GM23338 (cell line): ENCODE measurements at regions not wholly inside any gene's neighbourhood (a gene's known extent, or its start where the extent isn't known, plus 50 kb on each side); places are given as distances from the start of the nearest gene placed in this dataset.

Experiments used
- ATAC-seq: fragments of 200-7000 bp; cut with Tn5 transposase; 3 replicates; pipeline ENCODE4 v1.9.1; 2020
- DNase-seq: peaks from one replicate; pipeline ENCODE4 v3.0.0-alpha.2; 2015; ENCODE audit warnings: low spot score
- H2AFZ ChIP-seq: fragments of 200-600 bp; sonication (generic); 2 replicates; pipeline ENCODE4 v1.8.0; 2016; ENCODE audit warnings: antibody characterized with exemption, mild to moderate bottlenecking, moderate library complexity
- H3F3A ChIP-seq: fragments of 200-600 bp; sonication (generic); replicated peaks from 2 replicates; pipeline ENCODE4 v1.8.0; 2017; ENCODE audit warnings: antibody characterized with exemption, mixed run types, low read depth
- H3K27ac ChIP-seq: fragments of 200-600 bp; sonication (generic); 2 replicates; pipeline ENCODE4 v1.6.1; 2016; ENCODE audit warnings: low read depth
- H3K27me3 ChIP-seq: fragments of 200-600 bp; sonication (generic); 2 replicates; pipeline ENCODE4 v1.8.0; 2016; ENCODE audit warnings: mild to moderate bottlenecking, mixed run types, moderate library complexity; ENCODE audit not compliant: insufficient read depth
- H3K36me3 ChIP-seq: fragments of 200-600 bp; sonication (generic); 2 replicates; pipeline ENCODE4 v1.8.0; 2016; ENCODE audit warnings: mild to moderate bottlenecking; ENCODE audit not compliant: insufficient read depth
- H3K4me1 ChIP-seq: fragments of 200-600 bp; sonication (generic); 2 replicates; pipeline ENCODE4 v1.8.0; 2016; ENCODE audit warnings: mild to moderate bottlenecking, moderate library complexity; ENCODE audit not compliant: insufficient read depth
- H3K4me2 ChIP-seq: fragments of 200-600 bp; sonication (generic); 2 replicates; pipeline ENCODE4 v1.7.1; 2017; ENCODE audit warnings: mixed run types
- H3K4me3 ChIP-seq: fragments of 200-600 bp; sonication (generic); 2 replicates; pipeline ENCODE4 v1.6.1; 2016; ENCODE audit warnings: mixed run types
- H3K79me2 ChIP-seq: fragments of 200-600 bp; sonication (generic); replicated peaks from 2 replicates; pipeline ENCODE4 v1.8.0; 2017; ENCODE audit warnings: mild to moderate bottlenecking; ENCODE audit not compliant: insufficient read depth
- H3K9me2 ChIP-seq: fragments of 200-600 bp; sonication (generic); 2 replicates; pipeline ENCODE4 v1.8.0; 2017; ENCODE audit not compliant: insufficient read depth
- H4K20me1 ChIP-seq: fragments of 200-600 bp; sonication (generic); replicated peaks from 2 replicates; pipeline ENCODE4 v1.8.0; 2017; ENCODE audit warnings: mild to moderate bottlenecking; ENCODE audit not compliant: insufficient read depth
- H3K27ac Mint-ChIP-seq: 2 replicates; pipeline ENCODE4 v1.8.0; 2020; ENCODE audit warnings: inconsistent platforms, mild to moderate bottlenecking, moderate library complexity, mixed read lengths
- H3K27me3 Mint-ChIP-seq: 3 replicates; pipeline ENCODE4 v1.8.0; 2022; ENCODE audit warnings: low read depth, mild to moderate bottlenecking, moderate library complexity, mixed read lengths, inconsistent platforms; ENCODE audit not compliant: insufficient read depth, poor library complexity
- H3K36me3 Mint-ChIP-seq: 3 replicates; pipeline ENCODE4 v1.8.0; 2021; ENCODE audit warnings: low read depth, mild to moderate bottlenecking, inconsistent platforms, moderate library complexity, mixed read lengths
- H3K4me1 Mint-ChIP-seq: 3 replicates; pipeline ENCODE4 v1.8.0; 2020; ENCODE audit warnings: mild to moderate bottlenecking, inconsistent platforms, mixed read lengths
- H3K4me3 Mint-ChIP-seq: 3 replicates; pipeline ENCODE4 v1.8.0; 2021; ENCODE audit warnings: moderate library complexity, mild to moderate bottlenecking, inconsistent platforms, mixed read lengths
- H3K9me3 Mint-ChIP-seq: 3 replicates; pipeline ENCODE4 v1.8.0; 2020; ENCODE audit warnings: moderate library complexity, mild to moderate bottlenecking, inconsistent platforms, mixed read lengths
- CREB1 ChIP-seq: fragments of 250-450 bp; sonication (Bioruptor Pico); IDR thresholded peaks from 2 replicates; pipeline ENCODE4 v1.5.0; 2020; ENCODE audit warnings: low read depth, mild to moderate bottlenecking, moderate library complexity
- ETS1 ChIP-seq: IDR thresholded peaks from 2 replicates; pipeline ENCODE4 v1.6.1; 2016; ENCODE audit warnings: antibody characterized with exemption
- EZH2 ChIP-seq: fragments of 200-600 bp; sonication (generic); IDR thresholded peaks from one replicate; pipeline ENCODE4 v1.8.0; 2017; ENCODE audit warnings: antibody characterized with exemption, mild to moderate bottlenecking, low read depth; ENCODE audit not compliant: unreplicated experiment
- EZH2phosphoT487 ChIP-seq: fragments of 200-600 bp; sonication (generic); IDR thresholded peaks from one replicate; pipeline ENCODE4 v1.8.1; 2018; ENCODE audit warnings: antibody characterized with exemption; ENCODE audit not compliant: unreplicated experiment
- JUNB ChIP-seq: IDR thresholded peaks from one replicate; pipeline ENCODE4 v1.6.1; 2016; ENCODE audit warnings: antibody characterized with exemption; ENCODE audit not compliant: unreplicated experiment
- NANOG ChIP-seq: IDR thresholded peaks from 2 replicates; pipeline ENCODE4 v1.6.1; 2016; ENCODE audit warnings: antibody characterized with exemption, borderline replicate concordance
- POLR2AphosphoS5 ChIP-seq: IDR thresholded peaks from 2 replicates; pipeline ENCODE4 v1.6.1; 2016; ENCODE audit warnings: antibody characterized with exemption, low read depth
- STAT1 ChIP-seq: IDR thresholded peaks from one replicate; pipeline ENCODE4 v1.6.1; 2016; ENCODE audit warnings: antibody characterized with exemption; ENCODE audit not compliant: unreplicated experiment
- ZNF114 ChIP-seq: fragments of 250-450 bp; sonication (Bioruptor Pico); IDR thresholded peaks from 2 replicates; pipeline ENCODE4 v1.5.0; 2020; ENCODE audit warnings: mild to moderate bottlenecking, moderate library complexity
- ZNF331 ChIP-seq: fragments of 250-450 bp; sonication (Bioruptor Pico); IDR thresholded peaks from 2 replicates; pipeline ENCODE4 v1.5.0; 2020; ENCODE audit warnings: low read depth, mild to moderate bottlenecking, moderate library complexity
- ZNF462 ChIP-seq: fragments of 250-450 bp; sonication (Bioruptor Pico); IDR thresholded peaks from 2 replicates; pipeline ENCODE4 v1.5.0; 2020; ENCODE audit warnings: mild to moderate bottlenecking, moderate library complexity
- TF ChIP-seq, protein P1 (sequence below): IDR thresholded peaks from one replicate; pipeline ENCODE4 v1.6.1; 2018; ENCODE audit warnings: antibody characterized with exemption; ENCODE audit not compliant: unreplicated experiment
- TF ChIP-seq, protein P2 (sequence below), 2 experiments: fragments of 200-600 bp in 1 of 2; sonication (generic) in 1 of 2; conservative IDR thresholded peaks; 2 replicates each; pipeline versions ENCODE4 v1.5.1 to v1.6.1; 2016 to 2017; ENCODE audit warnings: antibody characterized with exemption in 2 of 2, low read depth in 2 of 2, mild to moderate bottlenecking in 2 of 2, moderate library complexity in 1 of 2

DNA sequence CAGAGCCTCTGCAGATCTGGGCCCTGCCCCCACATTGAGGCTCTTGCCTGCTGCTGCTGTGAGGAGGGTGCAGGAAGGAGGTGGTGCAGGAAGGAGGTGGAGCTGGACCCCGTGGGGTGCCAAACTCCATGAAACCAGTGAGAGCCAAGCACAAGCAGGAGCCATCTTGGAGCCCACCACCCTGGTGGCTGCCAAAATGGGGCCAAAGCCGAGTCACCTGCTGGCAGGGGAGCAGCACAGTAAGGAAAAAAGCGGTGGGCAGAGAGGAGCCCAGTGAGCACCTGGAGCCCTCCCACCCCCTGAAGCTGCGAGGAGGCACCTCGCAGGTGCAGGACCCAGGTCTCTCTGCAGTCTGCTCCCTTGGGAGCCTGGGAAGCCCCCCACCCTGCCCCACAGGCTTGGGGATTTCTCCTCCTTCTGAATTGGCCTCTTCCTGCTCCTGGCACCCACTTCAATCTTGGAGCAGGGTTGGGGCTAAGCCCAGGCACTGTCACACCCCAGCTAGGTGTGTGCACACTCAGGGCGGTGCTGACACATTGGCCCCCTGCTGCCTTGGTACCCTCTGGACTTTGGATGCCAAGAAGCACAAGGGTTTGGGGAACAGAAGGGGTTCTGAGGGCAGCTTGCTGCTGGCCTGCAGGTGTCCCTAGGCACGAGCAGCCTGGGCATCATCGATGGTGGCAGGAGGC lies 245.4 kb upstream of the LRRTM4 start:
- H2AFZ ChIP-seq = no peak overlapping the region
- TF ChIP-seq STAT1 (no peak), JUNB (no peak), POLR2AphosphoS5 (no peak), ETS1 (no peak), EZH2phosphoT487 (no peak), ZNF331 (CRISPR knock-in tag) (no peak), CREB1 (no peak), ZNF462 (CRISPR knock-in tag) (no peak), ZNF114 (no peak), EZH2 (no peak), NANOG (no peak)
- TF ChIP-seq, protein P1, sequence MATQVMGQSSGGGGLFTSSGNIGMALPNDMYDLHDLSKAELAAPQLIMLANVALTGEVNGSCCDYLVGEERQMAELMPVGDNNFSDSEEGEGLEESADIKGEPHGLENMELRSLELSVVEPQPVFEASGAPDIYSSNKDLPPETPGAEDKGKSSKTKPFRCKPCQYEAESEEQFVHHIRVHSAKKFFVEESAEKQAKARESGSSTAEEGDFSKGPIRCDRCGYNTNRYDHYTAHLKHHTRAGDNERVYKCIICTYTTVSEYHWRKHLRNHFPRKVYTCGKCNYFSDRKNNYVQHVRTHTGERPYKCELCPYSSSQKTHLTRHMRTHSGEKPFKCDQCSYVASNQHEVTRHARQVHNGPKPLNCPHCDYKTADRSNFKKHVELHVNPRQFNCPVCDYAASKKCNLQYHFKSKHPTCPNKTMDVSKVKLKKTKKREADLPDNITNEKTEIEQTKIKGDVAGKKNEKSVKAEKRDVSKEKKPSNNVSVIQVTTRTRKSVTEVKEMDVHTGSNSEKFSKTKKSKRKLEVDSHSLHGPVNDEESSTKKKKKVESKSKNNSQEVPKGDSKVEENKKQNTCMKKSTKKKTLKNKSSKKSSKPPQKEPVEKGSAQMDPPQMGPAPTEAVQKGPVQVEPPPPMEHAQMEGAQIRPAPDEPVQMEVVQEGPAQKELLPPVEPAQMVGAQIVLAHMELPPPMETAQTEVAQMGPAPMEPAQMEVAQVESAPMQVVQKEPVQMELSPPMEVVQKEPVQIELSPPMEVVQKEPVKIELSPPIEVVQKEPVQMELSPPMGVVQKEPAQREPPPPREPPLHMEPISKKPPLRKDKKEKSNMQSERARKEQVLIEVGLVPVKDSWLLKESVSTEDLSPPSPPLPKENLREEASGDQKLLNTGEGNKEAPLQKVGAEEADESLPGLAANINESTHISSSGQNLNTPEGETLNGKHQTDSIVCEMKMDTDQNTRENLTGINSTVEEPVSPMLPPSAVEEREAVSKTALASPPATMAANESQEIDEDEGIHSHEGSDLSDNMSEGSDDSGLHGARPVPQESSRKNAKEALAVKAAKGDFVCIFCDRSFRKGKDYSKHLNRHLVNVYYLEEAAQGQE = no peak
- TF ChIP-seq, protein P2, sequence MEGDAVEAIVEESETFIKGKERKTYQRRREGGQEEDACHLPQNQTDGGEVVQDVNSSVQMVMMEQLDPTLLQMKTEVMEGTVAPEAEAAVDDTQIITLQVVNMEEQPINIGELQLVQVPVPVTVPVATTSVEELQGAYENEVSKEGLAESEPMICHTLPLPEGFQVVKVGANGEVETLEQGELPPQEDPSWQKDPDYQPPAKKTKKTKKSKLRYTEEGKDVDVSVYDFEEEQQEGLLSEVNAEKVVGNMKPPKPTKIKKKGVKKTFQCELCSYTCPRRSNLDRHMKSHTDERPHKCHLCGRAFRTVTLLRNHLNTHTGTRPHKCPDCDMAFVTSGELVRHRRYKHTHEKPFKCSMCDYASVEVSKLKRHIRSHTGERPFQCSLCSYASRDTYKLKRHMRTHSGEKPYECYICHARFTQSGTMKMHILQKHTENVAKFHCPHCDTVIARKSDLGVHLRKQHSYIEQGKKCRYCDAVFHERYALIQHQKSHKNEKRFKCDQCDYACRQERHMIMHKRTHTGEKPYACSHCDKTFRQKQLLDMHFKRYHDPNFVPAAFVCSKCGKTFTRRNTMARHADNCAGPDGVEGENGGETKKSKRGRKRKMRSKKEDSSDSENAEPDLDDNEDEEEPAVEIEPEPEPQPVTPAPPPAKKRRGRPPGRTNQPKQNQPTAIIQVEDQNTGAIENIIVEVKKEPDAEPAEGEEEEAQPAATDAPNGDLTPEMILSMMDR (conservative IDR thresholded peaks at IDR 0.05; ENCODE audit: low read depth in 2 of 2) = no peak
- Mint-ChIP-seq H3K27me3 (peaks cover 2% of the 10 kb centered on the region), H3K4me1 (no peaks in the 10 kb centered on the region), H3K27ac (no peak overlapping the region), H3K4me3 (no peak overlapping the region), H3K9me3 (peaks cover 21% of the 10 kb centered on the region), H3K36me3 (peaks cover 8% of the 10 kb centered on the region)
- DNase-seq (no peak), ATAC-seq (no peak)
- H3K79me2 ChIP-seq = no peaks in the 10 kb centered on the region
- H3K4me1 ChIP-seq = no peaks in the 10 kb centered on the region
- H3K4me2 ChIP-seq = no peak overlapping the region
- no peaks in the 10 kb centered on the region for H3F3A ChIP-seq
- no peaks in the 10 kb centered on the region for H3K27me3 ChIP-seq
- 0 out of 2 replicates have a peak, but pooled peaks cover 5% of the 10 kb centered on the region for H3K9me2 ChIP-seq
- no peaks in the 10 kb centered on the region for H4K20me1 ChIP-seq
- no peak overlapping the region for H3K4me3 ChIP-seq
- H3K27ac ChIP-seq = no peak overlapping the region
- H3K36me3 ChIP-seq = 0 out of 2 replicates have a peak, but pooled peaks cover 8% of the 10 kb centered on the region
